Effector memory CD8-positive, alpha-beta T cell (primary cell): ENCODE measurements at regions not wholly inside any gene's neighbourhood (a gene's known extent, or its start where the extent isn't known, plus 50 kb on each side); places are given as distances from the start of the nearest gene placed in this dataset.

Experiments used
- ATAC-seq: fragments of 150-1000 bp; cut with Tn5 transposase; replicated peaks from 2 replicates; pipeline ENCODE4 v1.10.0; 2021; ENCODE audit warnings: mild to moderate bottlenecking, moderate library complexity
- DNase-seq, 3 experiments: peaks; one replicate each; pipeline ENCODE4 v3.0.0; 2021
- H3K27ac Mint-ChIP-seq, 2 donors: one replicate each; pipeline ENCODE4 v1.8.0; 2022; ENCODE audit warnings: mild to moderate bottlenecking in 2 of 2, mixed read lengths in 2 of 2, moderate library complexity in 2 of 2
- H3K27me3 Mint-ChIP-seq, 2 donors: one replicate each; pipeline ENCODE4 v1.8.0; 2022; ENCODE audit warnings: mixed read lengths in 2 of 2
- H3K36me3 Mint-ChIP-seq: one replicate; pipeline ENCODE4 v1.8.0; 2022; ENCODE audit warnings: mild to moderate bottlenecking, moderate library complexity, mixed read lengths; ENCODE audit not compliant: insufficient read depth
- H3K4me1 Mint-ChIP-seq, 2 donors: one replicate each; pipeline ENCODE4 v1.8.0; 2022; ENCODE audit warnings: low read depth in 2 of 2, mixed read lengths in 2 of 2
- H3K4me3 Mint-ChIP-seq, 2 donors: one replicate each; pipeline ENCODE4 v1.8.0; 2022; ENCODE audit warnings: mild to moderate bottlenecking in 2 of 2, mixed read lengths in 2 of 2, moderate library complexity in 2 of 2
- H3K9me3 Mint-ChIP-seq, 2 donors: one replicate each; pipeline ENCODE4 v1.8.0; 2022; ENCODE audit warnings: mixed read lengths in 2 of 2

GRCh38 chr20:24102749-24103333 lies 114.3 kb upstream of the GGTLC1 start:
- no peaks in the 10 kb centered on the region for H3K36me3 Mint-ChIP-seq
- H3K4me1 Mint-ChIP-seq, result peaks cover 11 to 13% of the 10 kb centered on the region in 2 donors
- no peaks in the 10 kb centered on the region for H3K27me3 Mint-ChIP-seq
- no peak for ATAC-seq
- no peak for DNase-seq
- H3K27ac Mint-ChIP-seq, result peak overlapping the region in 1 of 2 donors; percentile 14
- no peaks in the 10 kb centered on the region for H3K9me3 Mint-ChIP-seq
- no peak overlapping the region for H3K4me3 Mint-ChIP-seq

- H3K27me3 Mint-ChIP-seq, result peaks cover 1 to 2% of the 10 kb centered on the region in 2 donors
- ATAC-seq (peak; percentile 60), DNase-seq (peak; percentile 14 to 28 (median 15))
- H3K4me1 Mint-ChIP-seq, result peaks cover 11 to 13% of the 10 kb centered on the region in 2 donors
- H3K9me3 Mint-ChIP-seq, result no peaks in the 10 kb centered on the region
- no peak overlapping the region for H3K4me3 Mint-ChIP-seq
- H3K36me3 Mint-ChIP-seq, result no peaks in the 10 kb centered on the region
- peak overlapping the region in 1 of 2 donors; percentile 14 for H3K27ac Mint-ChIP-seq
Observed at GRCh38 chr20:24102290-24102689, 113.7 kb upstream of the GGTLC1 start.

GRCh38 chr20:24100370-24101011 lies 111.9 kb upstream of the GGTLC1 start:
- peak; percentile 96 for ATAC-seq
- no peak overlapping the region for H3K4me3 Mint-ChIP-seq
- peaks cover 7 to 8% of the 10 kb centered on the region in 2 donors for H3K27me3 Mint-ChIP-seq
- peak overlapping the region; percentile 26 to 51 for H3K27ac Mint-ChIP-seq
- DNase-seq, result peak; percentile 44 to 50 (median 48)
- no peaks in the 10 kb centered on the region for H3K36me3 Mint-ChIP-seq
- H3K4me1 Mint-ChIP-seq, result peaks cover 11% of the 10 kb centered on the region in 2 donors
- H3K9me3 Mint-ChIP-seq, result no peaks in the 10 kb centered on the region

GRCh38 chr20:24098886-24099285 lies 110.3 kb upstream of the GGTLC1 start:
- no peak overlapping the region for H3K4me3 Mint-ChIP-seq
- DNase-seq (no peak), ATAC-seq (no peak)
- no peaks in the 10 kb centered on the region for H3K36me3 Mint-ChIP-seq
- no peak overlapping the region for H3K27ac Mint-ChIP-seq
- H3K9me3 Mint-ChIP-seq, result no peaks in the 10 kb centered on the region
- H3K27me3 Mint-ChIP-seq, result peaks cover 7 to 8% of the 10 kb centered on the region in 2 donors
- H3K4me1 Mint-ChIP-seq, result peaks cover 11 to 14% of the 10 kb centered on the region in 2 donors

GRCh38 chr20:24097506-24098245 lies 109.1 kb upstream of the GGTLC1 start:
- peaks cover 8 to 13% of the 10 kb centered on the region in 2 donors for H3K4me1 Mint-ChIP-seq
- ATAC-seq (no peak), DNase-seq (no peak)

GRCh38 chr20:24096864-24097450 lies 108.4 kb upstream of the GGTLC1 start:
- no peak for DNase-seq
- H3K27me3 Mint-ChIP-seq, result peaks cover 11 to 14% of the 10 kb centered on the region in 2 donors
- ATAC-seq, result no peak
- no peaks in the 10 kb centered on the region for H3K9me3 Mint-ChIP-seq
- H3K36me3 Mint-ChIP-seq, result peaks cover 4% of the 10 kb centered on the region
- H3K4me1 Mint-ChIP-seq, result peaks cover 8 to 9% of the 10 kb centered on the region in 2 donors
- no peak overlapping the region for H3K4me3 Mint-ChIP-seq
- H3K27ac Mint-ChIP-seq, result no peak overlapping the region

More at GRCh38 chr20:24097506-24098245, 109.1 kb upstream of the GGTLC1 start:
- Mint-ChIP-seq H3K27me3 (peaks cover 7 to 8% of the 10 kb centered on the region in 2 donors), H3K27ac (no peak overlapping the region), H3K9me3 (no peaks in the 10 kb centered on the region), H3K36me3 (peaks cover 4% of the 10 kb centered on the region), H3K4me3 (no peak overlapping the region)

GRCh38 chr20:24096264-24096663 lies 107.7 kb upstream of the GGTLC1 start:
- ATAC-seq, result no peak
- no peak overlapping the region for H3K27ac Mint-ChIP-seq
- no peak for DNase-seq
- no peaks in the 10 kb centered on the region for H3K9me3 Mint-ChIP-seq
- peaks cover 16 to 21% of the 10 kb centered on the region in 2 donors for H3K27me3 Mint-ChIP-seq
- peaks cover 4% of the 10 kb centered on the region for H3K36me3 Mint-ChIP-seq
- peaks cover 8 to 9% of the 10 kb centered on the region in 2 donors for H3K4me1 Mint-ChIP-seq
- no peak overlapping the region for H3K4me3 Mint-ChIP-seq

- Mint-ChIP-seq H3K9me3 (no peaks in the 10 kb centered on the region), H3K27me3 (peaks cover 17 to 23% of the 10 kb centered on the region in 2 donors), H3K4me1 (peaks cover 7 to 9% of the 10 kb centered on the region in 2 donors), H3K27ac (no peak overlapping the region), H3K36me3 (peaks cover 4% of the 10 kb centered on the region), H3K4me3 (no peak overlapping the region)
- ATAC-seq (no peak), DNase-seq (no peak)
Observed at GRCh38 chr20:24095756-24096155, 107.2 kb upstream of the GGTLC1 start.

- no peaks in the 10 kb centered on the region for H3K9me3 Mint-ChIP-seq
- no peak overlapping the region for H3K27ac Mint-ChIP-seq
- H3K27me3 Mint-ChIP-seq, result peaks cover 17 to 23% of the 10 kb centered on the region in 2 donors
- peaks cover 4% of the 10 kb centered on the region for H3K36me3 Mint-ChIP-seq
- H3K4me1 Mint-ChIP-seq, result peaks cover 2 to 4% of the 10 kb centered on the region in 2 donors
- H3K4me3 Mint-ChIP-seq, result no peak overlapping the region
- DNase-seq (no peak), ATAC-seq (no peak)
Observed at GRCh38 chr20:24095303-24095702, 106.7 kb upstream of the GGTLC1 start.

GRCh38 chr20:24089576-24089975 lies 101.0 kb upstream of the GGTLC1 start:
- H3K4me1 Mint-ChIP-seq, result peaks cover 0 to 3% of the 10 kb centered on the region in 2 donors
- no peak overlapping the region for H3K4me3 Mint-ChIP-seq
- ATAC-seq (no peak), DNase-seq (no peak)
- no peak overlapping the region for H3K27ac Mint-ChIP-seq
- peaks cover 14 to 17% of the 10 kb centered on the region in 2 donors for H3K27me3 Mint-ChIP-seq
- H3K36me3 Mint-ChIP-seq, result peaks cover 4% of the 10 kb centered on the region
- no peaks in the 10 kb centered on the region for H3K9me3 Mint-ChIP-seq

GRCh38 chr20:24086121-24086520 lies 97.5 kb upstream of the GGTLC1 start:
- no peak for DNase-seq
- no peaks in the 10 kb centered on the region for H3K9me3 Mint-ChIP-seq
- no peaks in the 10 kb centered on the region for H3K4me1 Mint-ChIP-seq
- H3K4me3 Mint-ChIP-seq, result no peak overlapping the region
- ATAC-seq, result no peak
- peaks cover under 1 to 7% of the 10 kb centered on the region in 2 donors for H3K27me3 Mint-ChIP-seq
- no peak overlapping the region for H3K27ac Mint-ChIP-seq
- no peaks in the 10 kb centered on the region for H3K36me3 Mint-ChIP-seq

GRCh38 chr20:24084281-24084680 lies 95.7 kb upstream of the GGTLC1 start:
- H3K36me3 Mint-ChIP-seq, result no peaks in the 10 kb centered on the region
- no peaks in the 10 kb centered on the region for H3K9me3 Mint-ChIP-seq
- H3K4me3 Mint-ChIP-seq, result no peak overlapping the region
- H3K4me1 Mint-ChIP-seq, result no peaks in the 10 kb centered on the region
- no peaks in the 10 kb centered on the region for H3K27me3 Mint-ChIP-seq
- no peak for ATAC-seq
- H3K27ac Mint-ChIP-seq, result no peak overlapping the region
- no peak for DNase-seq

- no peaks in the 10 kb centered on the region for H3K9me3 Mint-ChIP-seq
- H3K4me1 Mint-ChIP-seq, result no peaks in the 10 kb centered on the region
- DNase-seq (no peak), ATAC-seq (no peak)
- no peaks in the 10 kb centered on the region for H3K27me3 Mint-ChIP-seq
- H3K27ac Mint-ChIP-seq, result no peak overlapping the region
- H3K36me3 Mint-ChIP-seq, result no peaks in the 10 kb centered on the region
- H3K4me3 Mint-ChIP-seq, result no peak overlapping the region
Observed at GRCh38 chr20:24081077-24081476, 92.5 kb upstream of the GGTLC1 start.
